Right renal cortex interstitium (tissue), 3 donors: ENCODE measurements at regions not wholly inside any gene's neighbourhood (a gene's known extent, or its start where the extent isn't known, plus 50 kb on each side); places are given as distances from the start of the nearest gene placed in this dataset.
"Not testable (repeated sequence)": the region's sequence is repeated elsewhere in the genome, so short reads cannot be mapped to it uniquely, and the experiment has no call there.

ENCODE experiments used
- DNase-seq, 3 donors: peaks; one replicate each; pipeline ENCODE4 v3.0.0-alpha.2; 2013; ENCODE audit warnings: low read depth in 3 of 3, low spot score in 2 of 3

GRCh38 chr2:111315188-111315917, 194.6 kb downstream of the BCL2L11 start:
- DNase-seq, result not testable (repeated sequence)

- DNase-seq, result not testable (repeated sequence)
Observed at GRCh38 chr2:111316221-111316741, 195.6 kb downstream of the BCL2L11 start.

- not testable (repeated sequence) for DNase-seq
Observed at GRCh38 chr2:111316881-111317549, 196.3 kb downstream of the BCL2L11 start.

- DNase-seq, result not testable (repeated sequence)
Observed at GRCh38 chr2:111319552-111319951, 198.8 kb downstream of the BCL2L11 start.

GRCh38 chr2:111320264-111320663, 199.6 kb downstream of the BCL2L11 start:
- not testable (repeated sequence) for DNase-seq

GRCh38 chr2:111320965-111321364, 200.3 kb downstream of the BCL2L11 start:
- DNase-seq, result not testable (repeated sequence)

GRCh38 chr2:111323384-111323783, 202.7 kb downstream of the BCL2L11 start:
- DNase-seq, result not testable (repeated sequence)

- DNase-seq, result not testable (repeated sequence)
Observed at GRCh38 chr2:111327726-111328125, 207.0 kb downstream of the BCL2L11 start.

- not testable (repeated sequence) for DNase-seq
Observed at GRCh38 chr2:111329309-111329708, 208.6 kb downstream of the BCL2L11 start.

GRCh38 chr2:111331099-111331724, 210.5 kb downstream of the BCL2L11 start:
- not testable (repeated sequence) for DNase-seq

- not testable (repeated sequence) for DNase-seq
Observed at GRCh38 chr2:111335220-111335907, 214.7 kb downstream of the BCL2L11 start.

- not testable (repeated sequence) for DNase-seq
Observed at GRCh38 chr2:111338474-111338873, 217.8 kb downstream of the BCL2L11 start.

- not testable (repeated sequence) for DNase-seq
Observed at GRCh38 chr2:111339476-111339875, 218.8 kb downstream of the BCL2L11 start.

GRCh38 chr2:111344590-111344989, 223.9 kb downstream of the BCL2L11 start:
- DNase-seq, result not testable (repeated sequence)

- not testable (repeated sequence) for DNase-seq
Observed at GRCh38 chr2:111345439-111345838, 224.7 kb downstream of the BCL2L11 start.

GRCh38 chr2:111346018-111346930, 225.6 kb downstream of the BCL2L11 start:
- DNase-seq, result not testable (repeated sequence)

GRCh38 chr2:111347695-111348094, 227.0 kb downstream of the BCL2L11 start:
- not testable (repeated sequence) for DNase-seq

GRCh38 chr2:111348316-111348715, 227.6 kb downstream of the BCL2L11 start:
- not testable (repeated sequence) for DNase-seq

GRCh38 chr2:111355022-111355817, 234.5 kb downstream of the BCL2L11 start:
- not testable (repeated sequence) for DNase-seq
